SH-SY5Y (cell line): ENCODE measurements at regions not wholly inside any gene's neighbourhood (a gene's known extent, or its start where the extent isn't known, plus 50 kb on each side); places are given as distances from the start of the nearest gene placed in this dataset.

ENCODE experiments used
- GATA2 ChIP-seq: IDR thresholded peaks from 2 replicates; pipeline ENCODE4 v1.6.1; 2011; ENCODE audit warnings: mild to moderate bottlenecking, low read depth, low read length
- GATA3 ChIP-seq: IDR thresholded peaks from 2 replicates; pipeline ENCODE4 v1.6.1; 2011; ENCODE audit warnings: low read depth, mild to moderate bottlenecking, low read length, moderate library complexity

- TF ChIP-seq GATA2, result no peak
- TF ChIP-seq GATA3, result no peak
Measured at GRCh38 chr20:60955706-60956105, 296.4 kb upstream of the CDH4 start.
